ENCODE measurements at regions not wholly inside any gene's neighbourhood (a gene's known extent, or its start where the extent isn't known, plus 50 kb on each side); places are given as distances from the start of the nearest gene placed in this dataset.

GRCh38 chr1:221849897-221850296 lies 108.0 kb upstream of the DUSP10 start:
- TF ChIP-seq CTCF (IDR thresholded peaks at IDR 0.05) (no peak), FOXJ3 (CRISPR knock-in tag; IDR thresholded peaks at IDR 0.05; ENCODE audit: borderline replicate concordance) (no peak), ZNF138 (CRISPR knock-in tag; conservative IDR thresholded peaks at IDR 0.05) (no peak), ZNF317 (CRISPR knock-in tag; IDR thresholded peaks at IDR 0.05; ENCODE audit: borderline replicate concordance, low read depth) (no peak), NR1H2 (CRISPR knock-in tag; IDR thresholded peaks at IDR 0.05) (no peak), ZNF512 (CRISPR knock-in tag; IDR thresholded peaks at IDR 0.05; ENCODE audit: borderline replicate concordance) (no peak), USF2 (CRISPR knock-in tag; IDR thresholded peaks at IDR 0.05) (no peak), ZNF232 (CRISPR knock-in tag; IDR thresholded peaks at IDR 0.05) (no peak), HMGXB4 (CRISPR knock-in tag; IDR thresholded peaks at IDR 0.05) (no peak)

Data from WTC11 (cell line).